ENCODE measurements at regions not wholly inside any gene's neighbourhood (a gene's known extent, or its start where the extent isn't known, plus 50 kb on each side); places are given as distances from the start of the nearest gene placed in this dataset.

GRCh38 chr10:130443066-130443465 lies 306.9 kb downstream of the GLRX3 start:
- TF ChIP-seq CTCF (IDR thresholded peaks at IDR 0.05) (no peak), POLR2A (IDR thresholded peaks at IDR 0.05) (no peak), POLR2AphosphoS5 (IDR thresholded peaks at IDR 0.05) (no peak)
